IMR-90 (cell line): ENCODE measurements at regions not wholly inside any gene's neighbourhood (a gene's known extent, or its start where the extent isn't known, plus 50 kb on each side); places are given as distances from the start of the nearest gene placed in this dataset.

Experiments
- ATAC-seq: fragments of 200-7000 bp; cut with Tn5 transposase; 2 replicates; pipeline ENCODE4 v1.9.1; 2020; ENCODE audit warnings: low read depth, mild to moderate bottlenecking, moderate library complexity
- BruUV-seq: library from RNA; stranded (reverse); fragments of 400-500 nt; replicated peaks from 2 replicates; lab custom pipeline; 2021; lab: Mats Ljungman, UMichigan
- CTCF ChIA-PET: fragments of 300-600 bp; formaldehyde crosslinking; extraction: SDS; loops from one replicate; lab custom pipeline; 2021; ENCODE audit warnings: antibody characterized with exemption; lab: Yijun Ruan, JAX
- POLR2A ChIA-PET: fragments of 300-600 bp; sonication (Branson Sonifier 250); formaldehyde crosslinking; loops from one replicate; lab custom pipeline; 2022; ENCODE audit warnings: antibody characterized with exemption; ENCODE audit not compliant: unreplicated experiment; lab: Charles Lee
- DNase-seq: peaks from one replicate; pipeline ENCODE4 v3.0.0; 2013
- H2AFZ ChIP-seq: replicated peaks from 2 replicates; pipeline ENCODE3; 2013; ENCODE audit warnings: low read length, mild to moderate bottlenecking; ENCODE audit not compliant: poor library complexity
- H2AK5ac ChIP-seq: 2 replicates; pipeline ENCODE4 v1.6.1; 2013; ENCODE audit warnings: low read depth, low read length, inconsistent platforms
- H2AK9ac ChIP-seq: replicated peaks from 2 replicates; pipeline ENCODE3; 2013; ENCODE audit warnings: mild to moderate bottlenecking, low read depth, low read length, moderate library complexity; ENCODE audit not compliant: poor library complexity
- H2BK120ac ChIP-seq: 2 replicates; pipeline ENCODE4 v1.6.1; 2013; ENCODE audit warnings: low read depth, low read length, inconsistent platforms
- H2BK15ac ChIP-seq: 3 replicates; pipeline ENCODE4 v1.6.1; 2013; ENCODE audit warnings: low read depth, low read length, inconsistent platforms
- H2BK20ac ChIP-seq: 2 replicates; pipeline ENCODE4 v1.6.1; 2013; ENCODE audit warnings: low read depth, mild to moderate bottlenecking, inconsistent platforms, low read length, moderate library complexity
- H2BK5ac ChIP-seq: 2 replicates; pipeline ENCODE4 v1.6.1; 2013; ENCODE audit warnings: mild to moderate bottlenecking, low read depth, low read length, inconsistent platforms; ENCODE audit not compliant: poor library complexity, severe bottlenecking
- H3K14ac ChIP-seq: replicated peaks from 2 replicates; pipeline ENCODE4 v1.6.1; 2013; ENCODE audit warnings: low read depth, low read length, inconsistent platforms
- H3K18ac ChIP-seq: 2 replicates; pipeline ENCODE4 v1.6.1; 2013; ENCODE audit warnings: low read depth, low read length, control low read depth
- H3K23ac ChIP-seq: 2 replicates; pipeline ENCODE4 v1.6.1; 2013; ENCODE audit warnings: low read depth, low read length, inconsistent platforms
- H3K27ac ChIP-seq: 2 replicates; pipeline ENCODE4 v1.5.1; 2013; ENCODE audit warnings: mild to moderate bottlenecking, control low read depth, low read length; ENCODE audit not compliant: insufficient read depth
- H3K27me3 ChIP-seq: 2 replicates; pipeline ENCODE4 v1.6.1; 2013; ENCODE audit warnings: low read length; ENCODE audit not compliant: control insufficient read depth, insufficient read depth
- H3K36me3 ChIP-seq: 2 replicates; pipeline ENCODE4 v1.6.1; 2013; ENCODE audit warnings: low read length, mixed read lengths; ENCODE audit not compliant: control insufficient read depth, insufficient read depth
- H3K4ac ChIP-seq: 2 replicates; pipeline ENCODE4 v1.6.1; 2013; ENCODE audit warnings: low read depth, low read length, inconsistent platforms
- H3K4me1 ChIP-seq: 2 replicates; pipeline ENCODE4 v1.6.1; 2013; ENCODE audit warnings: low read length, mixed read lengths; ENCODE audit not compliant: control insufficient read depth, insufficient read depth
- H3K4me2 ChIP-seq: 2 replicates; pipeline ENCODE4 v1.6.1; 2013; ENCODE audit warnings: low read depth, mild to moderate bottlenecking, control low read depth, low read length, moderate library complexity
- H3K4me3 ChIP-seq: 2 replicates; pipeline ENCODE4 v1.5.1; 2013; ENCODE audit warnings: low read depth, mild to moderate bottlenecking, control low read depth, low read length, moderate library complexity; ENCODE audit not compliant: insufficient read depth
- H3K56ac ChIP-seq: 2 replicates; pipeline ENCODE4 v1.6.1; 2013; ENCODE audit warnings: low read length, inconsistent platforms; ENCODE audit not compliant: insufficient read depth; ENCODE audit errors: extremely low read depth
- H3K79me1 ChIP-seq, 2 experiments: 2 replicates each; pipeline ENCODE4 v1.6.1; 2013; ENCODE audit warnings: low read length in 2 of 2, inconsistent platforms in 1 of 2, low read depth in 1 of 2
- H3K9ac ChIP-seq: 2 replicates; pipeline ENCODE4 v1.6.1; 2013; ENCODE audit warnings: low read depth, low read length, control low read depth
- H3K9me1 ChIP-seq: 2 replicates; pipeline ENCODE4 v1.6.1; 2013; ENCODE audit warnings: low read length, inconsistent platforms; ENCODE audit not compliant: insufficient read depth
- H3K9me3 ChIP-seq: 2 replicates; pipeline ENCODE4 v1.6.1; 2013; ENCODE audit warnings: low read length; ENCODE audit not compliant: control insufficient read depth, insufficient read depth
- H4K20me1 ChIP-seq: 2 replicates; pipeline ENCODE4 v1.6.1; 2013; ENCODE audit warnings: low read length, inconsistent platforms; ENCODE audit not compliant: insufficient read depth
- H4K5ac ChIP-seq: 2 replicates; pipeline ENCODE4 v1.6.1; 2013; ENCODE audit warnings: mild to moderate bottlenecking, low read depth, low read length, control low read depth
- H4K8ac ChIP-seq, 2 experiments: 2 replicates each; pipeline ENCODE4 v1.6.1; 2013; ENCODE audit warnings: low read depth in 2 of 2, low read length in 2 of 2, control low read depth in 1 of 2, inconsistent platforms in 1 of 2
- H4K91ac ChIP-seq: 2 replicates; pipeline ENCODE4 v1.6.1; 2013; ENCODE audit warnings: low read depth, low read length, inconsistent platforms; ENCODE audit not compliant: insufficient read depth
- BHLHE40 ChIP-seq: fragments of 150-350 bp; IDR thresholded peaks from 2 replicates; pipeline ENCODE4 v1.6.1; 2016; ENCODE audit warnings: mild to moderate bottlenecking, low read depth, low read length
- CEBPB ChIP-seq: IDR thresholded peaks from 2 replicates; pipeline ENCODE4 v1.6.1; 2012; ENCODE audit warnings: low read depth, low read length, improper control_type of control experiment
- CHD1 ChIP-seq: IDR thresholded peaks from 2 replicates; pipeline ENCODE4 v1.6.1; 2012; ENCODE audit warnings: low read depth, low read length, improper control_type of control experiment
- CTCF ChIP-seq: conservative IDR thresholded peaks from 2 replicates; pipeline ENCODE4 v1.5.1; 2012; ENCODE audit warnings: mild to moderate bottlenecking, low read depth, low read length, improper control_type of control experiment
- FOS ChIP-seq: fragments of 150-350 bp; IDR thresholded peaks from 2 replicates; pipeline ENCODE4 v1.6.1; 2016; ENCODE audit warnings: low read depth, low read length
- MAFK ChIP-seq: IDR thresholded peaks from 2 replicates; pipeline ENCODE4 v1.6.1; 2012; ENCODE audit warnings: low read depth, low read length, improper control_type of control experiment
- MAZ ChIP-seq: IDR thresholded peaks from 2 replicates; pipeline ENCODE4 v1.6.1; 2012; ENCODE audit warnings: low read depth, mild to moderate bottlenecking, low read length, improper control_type of control experiment, moderate library complexity, borderline replicate concordance
- MXI1 ChIP-seq: IDR thresholded peaks from 2 replicates; pipeline ENCODE4 v1.6.1; 2012; ENCODE audit warnings: low read depth, mild to moderate bottlenecking, low read length, moderate library complexity, borderline replicate concordance
- NFE2L2 ChIP-seq: fragments of 150-350 bp; IDR thresholded peaks from 2 replicates; pipeline ENCODE4 v1.6.1; 2016; ENCODE audit warnings: low read depth, mild to moderate bottlenecking, low read length
- POLR2A ChIP-seq: IDR thresholded peaks from 2 replicates; pipeline ENCODE4 v1.6.1; 2012; ENCODE audit warnings: mild to moderate bottlenecking, low read depth, low read length
- RAD21 ChIP-seq: IDR thresholded peaks from 2 replicates; pipeline ENCODE4 v1.6.1; 2012; ENCODE audit warnings: low read length, improper control_type of control experiment
- RCOR1 ChIP-seq: IDR thresholded peaks from 2 replicates; pipeline ENCODE4 v1.6.1; 2012; ENCODE audit warnings: mild to moderate bottlenecking, low read length, improper control_type of control experiment; ENCODE audit not compliant: insufficient replicate concordance
- RFX5 ChIP-seq: IDR thresholded peaks from 2 replicates; pipeline ENCODE4 v1.8.0; 2012; ENCODE audit warnings: low read depth, mild to moderate bottlenecking, low read length, moderate library complexity
- SMC3 ChIP-seq: fragments of 150-350 bp; IDR thresholded peaks from 2 replicates; pipeline ENCODE4 v1.6.1; 2016; ENCODE audit warnings: low read depth, mild to moderate bottlenecking, antibody characterized with exemption, low read length, moderate library complexity
- WGBS, 2 experiments: methylation state at CpG; one replicate each; pipeline versions ENCODE4 v1.1.5 to v1.1.7; 2013; ENCODE audit warnings: missing lambda C conversion rate in 2 of 2; ENCODE audit not compliant: insufficient read length in 1 of 2; ENCODE audit errors: extremely low coverage in 2 of 2; 5-methylcytosine and 5-hydroxymethylcytosine counted together
- dilution Hi-C: fragments of 300-500 bp; cut with HindIII; formaldehyde crosslinking; loops from one replicate; pipeline ENCODE4 v1.14.3; 2018; ENCODE audit warnings: low sequenced_read_pairs; ENCODE audit not compliant: unreplicated experiment
- in situ Hi-C: fragments of 300-500 bp; cut with MboI; formaldehyde crosslinking; loops from 3 replicates; pipeline ENCODE4 v1.14.3; 2019; ENCODE audit warnings: low sequenced_read_pairs, inconsistent platforms, mixed read lengths
- intact Hi-C: fragments of 100-400 bp; cut with micrococcal nuclease; formaldehyde crosslinking; loops from 2 replicates; pipeline ENCODE4 v1.10.0; 2022
- TF ChIP-seq, protein P1 (sequence below): fragments of 150-350 bp; IDR thresholded peaks from 2 replicates; pipeline ENCODE4 v1.6.1; 2017; ENCODE audit warnings: mild to moderate bottlenecking, antibody characterized with exemption, low read length, low read depth

DNA sequence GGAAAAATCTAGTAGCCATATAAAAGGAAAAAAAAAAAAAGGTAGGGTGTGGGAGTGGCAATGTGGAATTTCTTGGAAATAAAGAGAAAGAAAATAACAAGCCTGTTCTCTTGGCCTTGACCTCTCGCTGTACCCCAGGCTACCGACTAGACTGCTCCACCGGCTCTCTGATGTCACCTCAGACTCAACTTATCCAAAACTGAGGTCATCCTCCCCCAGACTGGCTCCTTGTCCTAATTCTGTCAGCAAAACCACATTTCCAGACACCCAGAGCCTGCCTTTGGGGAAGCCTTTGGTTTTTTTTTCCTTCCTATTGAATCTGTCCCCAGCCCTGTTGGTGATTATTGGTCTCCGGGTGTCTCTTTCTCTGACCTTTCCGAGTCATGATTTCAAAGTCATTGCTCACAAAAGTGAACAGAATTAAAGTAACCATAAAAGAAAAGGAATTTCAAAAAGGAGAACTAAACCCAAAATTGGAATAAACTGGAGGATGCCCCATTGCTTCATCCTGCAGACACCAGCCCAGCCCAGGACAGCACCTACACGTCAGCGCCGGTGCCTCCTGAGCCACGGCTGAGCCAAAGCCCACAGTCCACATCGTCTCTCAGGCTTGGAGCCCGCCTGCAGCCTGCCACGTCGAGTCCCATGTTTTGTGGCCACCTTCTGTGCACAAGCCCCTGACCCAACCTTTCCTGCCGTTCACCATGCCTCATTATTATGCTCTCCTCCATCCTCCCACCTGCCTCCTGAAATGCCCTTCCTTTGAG is 170.7 kb downstream of the MYLK4 start:
- ATAC-seq (no peak), DNase-seq (no peak)
- intact Hi-C loops (no loop called here), dilution Hi-C loops (no loop called here), in situ Hi-C loops (no loop called here)
- POLR2A ChIA-PET, result no interaction called here
- Histone ChIP-seq H3K36me3 (no peaks in the 10 kb centered on the region), H3K27me3 (no peaks in the 10 kb centered on the region), H3K9me1 (peaks cover 5% of the 10 kb centered on the region; the same call in 1 of the 2 replicates), H3K27ac (peak overlapping the region; percentile 46; the same call in 1 of the 2 replicates), H3K4me3 (no peak overlapping the region), H4K8ac (peak overlapping the region; percentile 17 to 74; a peak in 3 of 4 replicates), H4K91ac (peak overlapping the region; percentile 80; the same call in 1 of the 2 replicates), H4K20me1 (no peaks in the 10 kb centered on the region), H2BK5ac (no peak overlapping the region), H3K14ac (peak overlapping the region; percentile 32; the same call in 1 of the 2 replicates), H3K9me3 (no peaks in the 10 kb centered on the region), H2BK120ac (peak overlapping the region; percentile 21), H3K4me1 (peaks cover 10% of the 10 kb centered on the region), H3K9ac (no peak overlapping the region), H3K79me1 (no peaks in the 10 kb centered on the region), H3K18ac (peak overlapping the region; percentile 16; the same call in 1 of the 2 replicates), H3K4me2 (no peak overlapping the region), H3K4ac (no peak overlapping the region; the same call in 1 of the 2 replicates), H2AFZ (peak overlapping the region; percentile 91), H2AK5ac (peak overlapping the region; percentile 82), H4K5ac (peak overlapping the region; percentile 21; the same call in 1 of the 2 replicates), H2BK15ac (peak overlapping the region; percentile 73; the same call in 1 of the 3 replicates), H3K56ac (no peak overlapping the region), H2AK9ac (peak overlapping the region; percentile 57), H3K23ac (no peak overlapping the region; the same call in 1 of the 2 replicates), H2BK20ac (peak overlapping the region; percentile 9; the same call in 1 of the 2 replicates)
- BruUV-seq, result no TSS peak
- CTCF ChIA-PET, result no interaction called here
- TF ChIP-seq BHLHE40, result no peak
- TF ChIP-seq RFX5, result no peak
- no peak for TF ChIP-seq NFE2L2
- TF ChIP-seq CHD1, result no peak
- no peak for TF ChIP-seq CTCF
- no peak for TF ChIP-seq FOS
- TF ChIP-seq, protein P1, sequence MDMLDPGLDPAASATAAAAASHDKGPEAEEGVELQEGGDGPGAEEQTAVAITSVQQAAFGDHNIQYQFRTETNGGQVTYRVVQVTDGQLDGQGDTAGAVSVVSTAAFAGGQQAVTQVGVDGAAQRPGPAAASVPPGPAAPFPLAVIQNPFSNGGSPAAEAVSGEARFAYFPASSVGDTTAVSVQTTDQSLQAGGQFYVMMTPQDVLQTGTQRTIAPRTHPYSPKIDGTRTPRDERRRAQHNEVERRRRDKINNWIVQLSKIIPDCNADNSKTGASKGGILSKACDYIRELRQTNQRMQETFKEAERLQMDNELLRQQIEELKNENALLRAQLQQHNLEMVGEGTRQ, result no peak
- no peak for TF ChIP-seq RAD21
- TF ChIP-seq POLR2A, result no peak
- TF ChIP-seq MAFK, result no peak
- TF ChIP-seq CEBPB, result no peak
- no peak for TF ChIP-seq RCOR1
- TF ChIP-seq SMC3, result no peak
- TF ChIP-seq MAZ, result no peak
- TF ChIP-seq MXI1, result no peak
- 98% methylated on average over 9 of the region's 14 CpGs; no CpG with 5 or more reads in 1 of the 2 experiments for WGBS, 2 experiments
